ENCODE measurements at regions not wholly inside any gene's neighbourhood (a gene's known extent, or its start where the extent isn't known, plus 50 kb on each side); places are given as distances from the start of the nearest gene placed in this dataset.

DNA sequence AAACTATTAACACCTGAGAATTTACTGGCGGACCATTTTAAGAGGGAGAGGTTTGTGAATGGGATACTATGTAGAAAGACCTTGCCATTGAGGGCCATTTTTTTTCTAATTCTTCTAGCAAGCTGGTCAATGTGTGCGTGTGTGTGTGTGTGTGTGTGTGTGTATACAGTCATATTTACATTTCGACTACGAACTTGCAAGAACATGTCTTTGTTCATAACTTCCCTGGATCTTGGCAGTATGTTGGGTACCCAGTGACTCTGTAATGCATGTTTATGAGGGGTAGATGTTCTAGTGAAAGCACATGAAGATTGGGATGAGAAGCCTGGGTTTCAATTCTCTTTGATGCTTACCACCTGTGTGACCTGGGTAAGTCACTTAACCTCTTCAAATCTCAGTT is 133.6 kb downstream of the UBE2E3 start:
- DNase-seq (ENCODE audit: low spot score), result no peak
- no peak for ATAC-seq

DNA sequence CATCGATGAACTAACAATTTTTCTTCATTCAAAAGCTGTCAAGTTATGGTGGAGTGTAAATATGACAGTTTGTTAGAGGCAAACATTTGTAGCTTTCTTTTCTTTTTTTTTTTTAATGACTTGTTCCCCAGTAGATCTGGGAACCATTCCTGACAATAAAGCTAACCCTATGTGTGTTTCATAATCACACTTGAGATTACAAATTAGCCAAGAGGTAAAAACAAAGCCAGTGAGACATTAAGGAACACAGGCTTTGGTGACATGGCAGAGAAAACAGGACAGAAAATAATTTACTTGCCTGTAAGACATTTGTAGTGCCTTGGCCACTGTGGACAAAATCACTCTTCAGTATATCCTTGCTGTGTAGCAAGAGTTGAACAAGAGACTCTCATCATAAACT is 135.9 kb downstream of the UBE2E3 start:
- no peak for DNase-seq (ENCODE audit: low spot score)
- no peak for ATAC-seq

DNA sequence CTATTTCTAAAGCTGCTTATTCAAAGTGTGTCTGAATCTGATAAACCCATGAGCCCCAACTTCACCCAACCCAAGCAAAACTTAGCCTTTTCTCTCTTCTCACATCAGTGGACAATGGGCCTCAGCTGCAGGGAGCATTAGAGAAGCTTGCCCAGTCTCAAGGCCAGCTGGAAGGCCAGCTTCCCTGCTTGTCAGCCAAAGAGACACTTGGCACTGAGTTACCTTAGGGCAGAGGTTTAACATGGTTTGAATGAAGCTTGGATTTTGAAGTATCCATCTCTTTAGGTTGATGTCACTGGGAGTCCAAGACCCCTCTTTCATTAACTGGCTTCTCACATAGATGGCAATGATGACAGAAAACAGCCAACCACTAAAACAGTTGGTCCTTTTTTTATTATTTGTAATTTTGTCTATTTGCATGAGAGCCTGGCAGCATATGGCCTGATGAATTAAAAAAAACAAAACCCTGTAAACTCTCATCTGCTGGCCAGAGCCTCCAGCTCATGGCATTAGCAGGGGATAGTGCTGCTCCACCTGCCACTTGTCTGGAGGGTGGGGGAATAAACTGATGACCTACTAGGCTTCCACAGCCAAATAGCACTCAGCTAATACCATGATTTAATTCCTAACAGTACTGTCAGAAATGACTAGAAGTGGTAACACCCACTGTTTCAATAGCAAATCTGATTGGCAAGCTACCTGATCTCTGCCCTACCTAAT is 137.0 kb downstream of the UBE2E3 start:
- ATAC-seq, result no peak
- no peak for DNase-seq (ENCODE audit: low spot score)

DNA sequence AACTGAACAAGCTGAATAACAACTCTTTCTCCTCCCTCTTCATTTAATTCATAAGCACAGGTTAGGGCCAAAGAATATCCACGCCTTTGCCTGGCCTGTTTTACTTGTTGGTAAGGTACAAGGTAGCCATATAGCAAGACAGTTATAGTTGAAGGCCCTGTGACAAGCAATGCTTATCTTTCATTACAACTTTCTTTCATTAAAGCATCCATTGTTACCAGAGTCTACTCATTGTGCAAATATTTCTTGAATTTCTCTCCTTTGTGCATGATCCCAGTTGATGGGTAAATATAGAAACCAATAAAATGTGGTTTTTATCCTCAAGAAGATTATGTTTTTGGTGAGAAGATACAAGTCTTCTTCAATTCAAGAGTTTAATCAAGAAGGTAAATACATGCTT is 140.2 kb downstream of the UBE2E3 start:
- DNase-seq (ENCODE audit: low spot score) (no peak), ATAC-seq (no peak)

DNA sequence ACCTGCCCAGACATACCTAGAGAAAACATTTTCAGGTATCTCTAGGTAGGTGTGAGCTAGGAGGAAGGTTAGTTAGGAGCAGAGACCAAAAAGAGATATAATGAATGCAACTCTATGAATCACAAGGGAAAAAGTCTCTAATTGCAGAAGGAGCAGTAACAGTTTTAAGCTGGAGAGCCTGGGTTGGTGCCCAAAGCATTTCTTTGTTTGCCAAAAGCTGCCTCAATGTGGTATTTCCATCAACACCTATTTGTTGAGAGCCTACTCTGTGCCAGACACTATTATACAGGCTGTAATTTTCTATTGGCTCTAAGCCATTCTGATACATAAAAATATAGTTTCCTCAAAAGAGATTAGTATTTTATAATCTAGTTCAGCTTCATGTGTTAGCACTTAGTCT is 141.6 kb downstream of the UBE2E3 start:
- ATAC-seq (no peak), DNase-seq (ENCODE audit: low spot score) (no peak)

DNA sequence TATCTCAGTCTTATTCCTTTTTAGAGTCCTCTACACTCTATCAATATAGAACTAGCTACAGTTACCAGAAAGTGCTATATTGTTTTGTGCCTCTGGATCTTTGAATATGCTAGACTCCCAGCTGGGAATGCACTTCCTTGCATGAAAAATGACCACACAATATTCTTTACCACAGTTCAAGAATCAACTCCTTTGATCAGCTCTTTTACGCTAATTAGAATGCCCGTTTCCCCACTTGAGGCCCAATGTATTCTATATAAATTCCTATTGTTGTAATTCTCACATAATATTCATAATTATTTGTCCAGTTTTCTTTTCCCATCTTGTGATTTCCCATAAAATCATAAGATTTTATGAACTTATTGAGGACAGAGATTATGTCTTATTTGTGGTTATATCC is 142.2 kb downstream of the UBE2E3 start:
- ATAC-seq, result no peak

DNA sequence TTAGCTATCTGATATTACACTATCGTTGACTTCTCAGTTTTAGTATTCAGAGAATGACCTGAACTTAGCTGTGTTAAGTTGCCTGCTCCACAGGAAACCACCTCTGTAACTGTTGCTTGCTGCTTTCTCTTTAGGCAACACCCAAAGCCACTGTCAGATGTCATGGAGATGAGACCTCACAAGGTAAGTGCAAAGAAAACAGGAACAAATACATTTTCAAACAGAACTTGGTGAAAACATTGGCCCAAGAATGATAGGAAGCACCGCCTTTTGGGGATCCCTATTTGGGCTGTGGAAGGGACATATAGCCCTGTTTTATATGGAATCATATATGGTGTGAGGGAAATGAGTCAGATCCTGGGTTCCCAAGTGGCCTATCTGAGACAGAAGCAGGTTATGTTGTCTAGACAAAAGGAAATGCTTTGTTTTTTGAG is 143.4 kb downstream of the UBE2E3 start:
- DNase-seq (ENCODE audit: low spot score), result no peak
- no peak for ATAC-seq

More for the DNA sequence above, 142.2 kb downstream of the UBE2E3 start:
- DNase-seq (ENCODE audit: low spot score), result no peak

DNA sequence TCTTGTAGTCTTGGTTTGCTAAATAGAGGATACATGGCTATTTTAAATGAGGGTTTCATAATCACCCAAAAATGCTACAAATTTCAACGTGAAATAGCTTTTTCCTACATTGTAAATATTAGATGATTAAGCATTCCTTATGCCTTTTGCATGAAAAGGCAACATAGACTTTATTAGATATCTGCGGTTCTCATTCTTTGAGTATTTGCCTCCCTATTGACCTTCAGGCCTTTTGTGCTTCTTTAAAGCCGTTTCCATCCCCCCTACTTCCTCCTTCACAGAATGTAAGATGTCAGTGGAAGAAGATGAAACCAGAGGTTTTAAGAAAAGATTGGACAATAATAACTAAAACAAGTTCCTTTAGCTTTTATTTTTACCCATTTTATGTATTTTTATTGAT is 144.1 kb downstream of the UBE2E3 start:
- DNase-seq (ENCODE audit: low spot score), result no peak
- ATAC-seq, result no peak

DNA sequence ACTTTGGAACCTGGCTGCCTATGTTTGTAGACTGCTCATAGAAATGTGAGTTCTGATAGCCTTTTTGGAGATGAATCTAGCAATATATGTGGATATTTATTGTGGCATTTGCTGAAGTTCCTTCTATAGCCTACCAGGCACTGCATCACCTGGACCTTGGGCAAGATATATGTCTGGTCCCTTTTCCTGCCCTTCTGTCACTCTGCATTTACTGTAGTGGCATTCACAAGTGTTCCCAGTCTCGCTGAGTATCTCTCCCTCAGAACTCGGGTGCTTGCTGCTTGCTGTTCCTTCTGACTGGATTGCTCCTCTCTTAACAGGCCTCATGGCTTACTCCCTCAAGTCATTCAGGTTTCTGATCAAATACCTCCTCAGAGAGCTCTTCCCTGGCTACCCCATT is 145.0 kb downstream of the UBE2E3 start:
- DNase-seq (ENCODE audit: low spot score), result no peak
- ATAC-seq, result no peak

DNA sequence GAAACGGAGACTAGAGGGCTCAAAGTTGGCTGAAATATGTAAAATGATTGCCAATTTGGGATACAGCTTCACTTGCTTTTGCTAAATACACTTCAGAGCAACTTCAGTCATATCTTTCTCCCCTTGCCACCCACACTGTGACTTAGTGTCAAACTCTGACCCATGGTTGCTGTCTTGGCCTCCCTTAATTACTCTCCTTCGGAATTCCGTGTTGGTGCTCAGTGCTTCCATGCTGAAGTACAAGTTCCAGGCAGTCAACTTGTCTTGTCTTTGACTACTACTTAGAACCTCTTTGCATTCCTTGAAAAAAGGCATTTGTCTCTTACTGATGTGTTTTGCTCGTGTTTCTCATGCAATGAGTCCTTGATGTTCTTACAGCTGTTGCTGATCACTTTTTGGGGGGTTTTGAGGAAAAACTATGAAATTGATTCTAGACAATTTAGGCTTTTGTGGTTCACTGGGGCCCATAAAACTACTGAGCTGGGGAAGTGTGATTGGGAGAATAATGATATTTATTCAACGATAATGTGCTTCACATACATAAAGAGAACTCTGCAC is 146.0 kb downstream of the UBE2E3 start:
- ATAC-seq, result no peak
- DNase-seq (ENCODE audit: low spot score), result no peak

DNA sequence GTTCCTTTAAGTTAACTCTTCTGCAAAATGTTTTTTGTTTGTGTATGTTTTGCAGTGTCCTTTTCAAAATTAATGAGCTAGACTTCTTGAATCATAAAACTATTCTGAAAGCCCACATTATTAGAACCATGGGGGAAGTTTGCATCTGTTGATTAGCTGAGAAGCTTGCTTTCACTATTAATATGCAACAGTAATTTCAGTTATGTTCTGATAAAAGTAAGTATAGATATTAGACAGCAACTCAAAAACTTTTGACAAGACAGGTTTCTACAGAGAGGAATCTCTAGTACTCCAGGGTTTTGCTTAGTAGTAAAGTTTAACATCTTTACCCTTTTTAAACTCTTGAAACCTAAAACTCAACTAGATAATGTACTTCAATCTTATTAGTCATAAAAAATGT is 147.8 kb downstream of the UBE2E3 start:
- ATAC-seq, result no peak
- no peak for DNase-seq (ENCODE audit: low spot score)

DNA sequence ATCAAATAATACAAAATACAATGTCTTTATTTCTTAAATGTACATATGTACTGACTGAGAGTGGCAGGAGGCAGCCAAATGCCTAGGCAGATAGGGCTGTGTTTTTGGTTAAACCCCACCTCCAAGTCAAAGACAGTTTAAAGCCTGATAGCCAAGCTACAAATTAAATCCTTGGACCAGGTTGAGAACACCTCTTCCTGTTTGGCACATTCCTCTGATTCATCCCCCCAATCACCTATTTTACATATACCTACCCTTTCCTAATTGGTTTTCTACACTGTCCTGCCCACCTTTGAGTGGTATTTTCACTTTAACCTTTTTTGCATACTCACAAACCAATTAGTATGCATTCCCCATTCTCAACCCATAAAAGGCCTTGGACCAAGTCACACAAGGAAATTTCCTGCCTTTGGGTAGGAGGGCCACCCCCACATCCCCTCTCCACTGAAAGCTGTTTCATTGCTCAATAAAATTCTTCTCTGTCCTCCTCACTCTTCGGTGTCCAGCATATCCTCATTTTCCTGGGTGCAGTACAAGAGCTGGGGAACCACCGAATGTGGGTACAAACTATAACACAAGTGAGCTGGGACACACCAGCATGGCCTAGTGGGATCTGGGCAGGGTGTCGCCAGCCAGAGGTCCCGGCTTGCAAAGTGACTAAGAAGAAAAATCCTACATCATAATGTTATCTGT is 149.1 kb downstream of the UBE2E3 start:
- no peak for ATAC-seq
- DNase-seq (ENCODE audit: low spot score), result no peak

DNA sequence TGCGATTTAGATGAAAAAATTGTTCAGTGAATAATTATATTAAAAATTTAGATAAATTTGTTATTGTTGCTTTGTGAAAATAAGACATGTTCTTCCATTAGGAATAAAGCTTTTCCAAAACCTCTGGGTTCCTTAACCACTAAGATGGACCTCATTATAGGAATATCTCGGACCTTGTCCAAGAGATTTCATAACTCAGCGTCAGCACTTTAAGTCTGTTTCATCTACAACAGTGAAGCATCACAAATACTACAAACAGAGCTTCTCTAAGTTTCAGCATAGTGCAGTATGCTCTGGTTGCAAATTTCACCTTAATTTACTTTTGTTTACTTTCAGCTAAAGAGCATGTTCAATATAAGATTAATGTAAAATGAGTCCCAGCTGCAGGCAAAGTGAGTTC is 150.3 kb downstream of the UBE2E3 start:
- no peak for DNase-seq (ENCODE audit: low spot score)
- ATAC-seq, result no peak

DNA sequence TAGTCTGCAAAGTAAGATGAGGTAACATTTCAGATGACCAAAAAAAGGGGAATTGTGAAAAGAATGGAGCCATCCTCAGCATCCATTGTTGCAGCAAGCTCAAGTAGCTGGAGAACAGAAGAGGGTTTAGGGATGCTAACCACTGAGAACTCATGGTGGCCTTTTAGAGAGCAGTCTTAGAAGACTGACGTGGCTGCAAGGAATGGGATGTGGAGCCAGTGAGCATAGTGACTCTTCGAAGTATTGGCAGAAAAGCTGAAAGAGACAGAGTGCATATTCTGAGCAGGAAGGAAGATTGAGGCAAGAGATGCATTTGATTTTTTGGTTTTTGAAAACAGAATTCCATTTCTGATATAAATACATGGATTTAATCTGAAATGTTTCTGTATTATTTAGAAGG is 151.2 kb downstream of the UBE2E3 start:
- DNase-seq (ENCODE audit: low spot score) (no peak), ATAC-seq (no peak)

DNA sequence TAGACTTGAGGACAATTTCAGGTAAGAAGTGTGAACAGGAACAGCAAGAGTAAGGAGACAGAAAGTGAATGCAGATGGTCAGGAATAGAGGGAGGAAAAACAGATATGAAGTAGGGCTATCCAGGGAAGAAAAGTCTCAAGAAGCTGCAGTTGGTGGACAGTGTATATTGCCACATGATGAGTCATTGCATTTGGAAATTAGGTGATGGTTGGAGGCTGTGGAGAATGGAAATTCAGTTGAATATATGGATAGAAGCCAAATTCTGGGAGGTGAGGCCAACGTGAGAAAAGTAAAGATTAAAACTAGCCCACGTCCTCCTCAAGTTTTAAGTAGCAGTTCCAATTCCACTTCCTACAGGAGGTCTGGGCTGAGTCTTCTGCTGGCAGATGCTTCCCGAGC is 158.4 kb downstream of the UBE2E3 start:
- DNase-seq (ENCODE audit: low spot score), result no peak
- no peak for ATAC-seq

DNA sequence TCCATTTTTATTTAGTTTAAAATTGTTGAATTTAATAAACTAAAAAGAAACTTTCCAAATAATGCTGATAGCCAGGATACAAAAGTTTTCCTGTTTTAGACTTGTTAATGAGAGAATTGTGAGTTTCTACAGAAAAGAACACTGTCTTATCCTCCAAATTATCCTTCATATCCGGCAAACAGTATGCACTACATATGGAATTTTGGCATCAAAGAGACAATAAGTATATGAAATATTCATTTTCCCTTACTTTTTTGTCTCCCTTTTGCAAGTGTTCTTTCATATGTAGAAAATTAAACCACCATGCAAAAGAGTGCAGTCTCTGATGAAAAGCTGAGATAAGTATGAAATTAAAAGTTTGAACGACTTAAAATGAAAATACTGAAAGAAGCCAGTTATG is 159.4 kb downstream of the UBE2E3 start:
- ATAC-seq (no peak), DNase-seq (ENCODE audit: low spot score) (no peak)

DNA sequence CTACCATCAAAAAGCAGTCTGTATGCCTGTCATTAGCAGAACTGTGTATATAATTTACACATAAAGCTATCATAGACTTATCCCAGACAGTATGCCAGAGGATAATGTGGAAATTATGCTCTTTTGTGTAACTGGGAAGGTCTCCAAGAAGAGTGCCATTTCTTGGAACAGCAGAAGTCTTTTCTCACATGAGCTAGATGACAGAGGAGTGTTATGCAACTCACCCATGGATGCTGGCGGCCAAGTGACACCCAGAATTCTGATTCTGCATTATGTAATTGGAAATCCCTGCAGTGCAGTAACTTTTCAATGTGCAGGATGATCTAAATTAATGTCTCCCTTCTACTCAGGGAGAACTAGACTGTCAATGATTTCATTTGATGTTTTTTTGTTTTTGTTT is 160.0 kb downstream of the UBE2E3 start:
- ATAC-seq (no peak), DNase-seq (ENCODE audit: low spot score) (no peak)

DNA sequence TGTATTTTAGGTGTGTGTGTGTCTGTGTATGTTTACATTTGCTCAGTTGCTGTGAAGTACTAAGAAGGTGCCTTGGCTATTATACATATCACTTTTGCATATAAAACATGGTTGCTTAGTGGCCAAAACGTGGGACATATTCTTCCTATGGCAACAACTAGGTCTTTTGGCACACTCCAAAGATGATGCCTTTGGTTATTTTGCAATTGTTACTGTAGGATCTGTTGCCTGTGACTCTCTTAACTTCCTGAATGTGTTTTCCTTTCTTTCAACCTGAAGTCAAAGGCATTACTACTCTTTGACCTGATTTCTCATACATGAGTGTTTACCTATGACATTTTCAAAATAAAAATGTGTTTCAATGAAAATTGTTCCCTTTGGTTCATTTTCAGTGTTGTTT is 160.5 kb downstream of the UBE2E3 start:
- DNase-seq (ENCODE audit: low spot score) (no peak), ATAC-seq (no peak)

DNA sequence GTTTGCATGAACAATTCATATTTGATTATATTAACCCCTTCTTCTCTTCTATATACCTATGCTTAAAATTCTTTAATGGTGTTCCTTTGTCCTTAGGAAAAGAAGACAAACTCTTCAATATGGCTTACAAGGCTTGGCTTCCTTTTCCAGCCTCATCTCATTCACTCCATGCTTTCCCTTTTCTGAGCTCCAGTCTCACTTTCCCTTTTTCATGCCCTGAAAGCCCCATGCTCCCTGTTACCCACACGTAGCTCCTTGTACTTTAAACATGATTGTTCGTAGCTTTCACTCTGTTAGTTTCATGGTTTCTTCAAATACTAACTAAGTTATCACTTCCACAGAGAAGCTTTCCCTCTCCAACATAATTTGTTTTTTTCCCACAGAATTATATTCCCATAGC is 161.3 kb downstream of the UBE2E3 start:
- ATAC-seq (no peak), DNase-seq (ENCODE audit: low spot score) (no peak)

DNA sequence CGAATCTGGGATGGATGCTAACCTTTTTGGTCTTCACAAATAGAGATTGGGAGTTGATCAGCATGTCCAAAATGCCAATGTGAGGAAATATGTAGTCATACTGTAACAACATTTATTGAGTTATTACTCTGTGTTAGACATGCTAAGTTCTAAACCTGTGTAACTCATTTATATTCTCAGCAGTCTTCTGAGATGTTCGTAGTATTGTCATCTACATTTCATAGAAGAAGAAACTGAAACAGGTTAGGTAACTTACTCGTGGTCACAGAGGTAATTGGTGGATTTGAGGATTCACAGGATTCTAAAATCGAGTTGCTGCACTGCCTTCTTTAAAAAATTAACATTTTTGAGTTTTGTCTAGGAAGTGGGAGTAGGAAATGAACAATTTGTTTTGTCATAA is 162.1 kb downstream of the UBE2E3 start:
- DNase-seq (ENCODE audit: low spot score) (no peak), ATAC-seq (no peak)

DNA sequence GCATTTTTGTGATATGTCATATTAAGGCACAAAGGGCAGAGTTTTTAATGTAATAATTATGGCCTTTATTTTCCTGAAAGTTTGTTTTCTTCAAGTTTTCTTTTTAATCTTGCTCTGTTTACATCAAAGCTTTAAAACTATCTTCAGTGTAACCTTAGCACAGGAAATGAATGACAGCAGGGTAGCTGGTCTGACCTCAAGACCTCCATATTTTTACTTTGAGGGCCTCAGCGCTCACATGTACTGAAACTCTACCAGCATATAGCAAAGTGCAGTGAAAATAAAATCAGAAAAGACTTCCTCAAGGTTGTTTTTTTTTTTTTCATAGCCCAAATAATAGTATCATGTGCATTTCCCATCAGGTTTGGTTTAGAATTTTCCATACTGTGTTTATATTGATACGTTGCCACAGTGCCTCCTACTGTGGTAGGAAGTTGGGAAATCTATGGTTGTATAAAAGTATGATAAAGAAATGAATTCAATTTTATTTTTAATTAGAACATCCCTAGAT is 163.4 kb downstream of the UBE2E3 start:
- ATAC-seq (no peak), DNase-seq (ENCODE audit: low spot score) (no peak)

DNA sequence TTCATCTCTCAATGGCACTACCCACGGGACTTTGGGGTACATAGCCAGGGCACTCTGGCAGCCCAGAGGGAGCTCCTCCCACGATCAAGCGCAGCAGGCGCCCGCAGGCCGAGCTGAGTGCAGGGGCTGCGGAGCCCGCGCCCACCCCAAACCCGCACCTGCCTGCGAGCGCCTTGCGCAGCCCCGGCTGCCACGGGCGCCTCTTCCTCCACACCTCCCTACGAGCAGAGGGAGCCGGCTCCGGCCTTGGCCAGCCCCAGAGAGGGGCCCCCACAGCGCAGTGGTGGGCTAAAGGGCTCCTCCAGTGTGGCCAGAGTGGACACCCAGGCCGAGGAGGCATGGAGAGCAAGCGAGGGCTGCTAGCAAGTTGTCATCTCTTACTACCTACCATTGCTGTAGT is 165.2 kb downstream of the UBE2E3 start:
- DNase-seq (ENCODE audit: low spot score), result no peak
- ATAC-seq, result no peak
